ENCODE measurements at regions not wholly inside any gene's neighbourhood (a gene's known extent, or its start where the extent isn't known, plus 50 kb on each side); places are given as distances from the start of the nearest gene placed in this dataset.
A peak's percentile ranks its signal among the peaks of the same experiment; 100 is the strongest.

- no peak for DNase-seq (ENCODE audit: low read depth, low spot score)
Measured at GRCh38 chrX:8869812-8870211, 68.6 kb upstream of the FAM9A start.

DNA sequence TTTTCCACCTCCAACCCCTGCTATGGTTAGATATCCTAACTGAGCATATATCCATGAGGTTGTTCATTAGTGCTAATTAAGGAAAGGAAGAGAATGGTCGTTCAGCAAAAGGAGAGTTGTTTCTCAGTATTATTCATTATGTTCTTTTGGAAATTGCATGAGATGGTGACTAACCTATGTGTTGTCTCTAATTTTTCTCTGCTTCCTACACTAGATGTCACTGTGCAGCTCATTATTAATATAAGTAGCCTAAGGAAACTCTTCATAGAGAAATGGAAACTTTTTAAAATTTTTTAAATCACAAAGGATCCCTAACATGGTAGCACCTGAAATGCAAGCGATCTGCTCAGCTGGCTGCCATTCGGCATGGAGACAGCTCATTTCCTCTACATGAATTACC is 67.7 kb upstream of the FAM9A start:
- DNase-seq (ENCODE audit: low read depth, low spot score): peak; percentile 39

GRCh38 chrX:8868070-8868773 is 67.0 kb upstream of the FAM9A start:
- peak; percentile 4 for DNase-seq (ENCODE audit: low read depth, low spot score)

- DNase-seq (ENCODE audit: low read depth, low spot score): no peak
Measured at GRCh38 chrX:8867406-8867805, 66.2 kb upstream of the FAM9A start.

DNA sequence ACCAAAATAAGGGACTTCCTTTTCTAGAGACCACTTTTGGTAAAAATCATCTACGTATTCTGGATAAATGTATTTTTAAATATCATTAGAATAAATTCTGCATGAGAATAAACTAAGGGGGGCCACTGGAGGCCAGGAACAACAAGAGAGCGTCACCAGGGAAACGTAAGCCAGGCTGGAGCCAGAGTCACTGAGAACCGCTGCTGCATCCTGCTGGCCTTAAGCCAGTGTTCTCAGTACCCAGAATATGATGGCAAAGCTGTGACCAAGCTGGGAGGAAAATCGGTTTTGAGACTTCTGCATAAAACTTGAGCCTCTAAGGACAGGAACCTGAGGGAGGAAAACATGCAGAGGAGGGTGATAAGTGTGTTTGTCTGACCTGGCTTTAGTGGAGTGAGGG is 63.0 kb upstream of the FAM9A start:
- peak; percentile 26 for DNase-seq (ENCODE audit: low read depth, low spot score)

DNA sequence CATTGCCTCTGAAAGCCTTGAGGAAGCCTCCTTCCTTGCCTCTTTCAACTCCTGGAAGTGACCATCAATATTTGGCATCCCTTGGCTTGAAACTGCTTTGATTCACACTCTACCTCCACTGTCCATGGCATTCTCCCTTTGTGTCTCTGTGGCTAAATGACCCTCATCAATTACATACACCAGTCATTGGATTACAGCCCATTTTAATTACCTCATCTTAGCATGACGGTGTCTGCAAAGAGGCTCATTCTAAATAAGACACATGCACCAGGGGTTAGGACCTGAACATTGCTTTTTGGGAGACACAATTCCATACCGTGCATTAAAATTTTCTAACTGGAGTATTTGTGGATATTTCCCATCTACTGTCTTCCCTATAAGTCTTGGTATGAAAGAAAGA is 60.7 kb upstream of the FAM9A start:
- DNase-seq (ENCODE audit: low read depth, low spot score): no peak

DNA sequence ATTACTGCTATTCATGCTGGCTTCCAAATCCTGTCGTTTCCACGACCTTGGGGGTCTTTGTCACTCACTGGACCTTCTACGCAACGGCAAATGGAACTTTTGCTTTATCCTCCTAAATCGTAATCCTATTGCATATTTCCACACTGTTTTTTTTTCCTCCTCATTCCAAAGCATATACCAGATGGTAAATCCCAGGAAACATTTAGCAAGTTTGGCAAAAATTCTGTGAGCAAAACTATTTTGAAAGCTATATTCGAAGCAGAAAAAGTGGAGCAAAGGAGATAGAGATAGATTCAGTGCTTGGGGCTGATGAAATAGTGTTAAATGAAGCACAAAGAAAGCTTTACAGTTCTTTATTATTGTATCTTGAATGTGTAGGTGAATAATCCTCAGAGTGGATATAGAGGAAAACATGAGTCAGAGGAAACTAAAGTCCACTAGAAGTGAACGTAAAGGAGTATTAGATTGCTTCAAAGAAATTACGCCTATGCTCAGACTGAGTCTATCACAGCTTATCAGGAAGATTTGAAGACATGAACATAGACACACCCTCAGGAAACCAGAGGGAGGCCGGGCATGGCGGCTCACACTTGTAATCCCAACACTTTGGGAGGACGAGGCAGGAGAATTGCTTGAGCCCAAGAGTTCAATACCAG is 50.2 kb upstream of the FAM9A start:
- DNase-seq (ENCODE audit: low read depth, low spot score): no peak

Measured in astrocyte of the hippocampus (primary cell).